M059J (cell line): ENCODE measurements at regions not wholly inside any gene's neighbourhood (a gene's known extent, or its start where the extent isn't known, plus 50 kb on each side); places are given as distances from the start of the nearest gene placed in this dataset.
A peak's percentile ranks its signal among the peaks of the same experiment; 100 is the strongest.
"Not testable (repeated sequence)": the region's sequence is repeated elsewhere in the genome, so short reads cannot be mapped to it uniquely, and the experiment has no call there.

Experiments used
- DNase-seq: peaks from one replicate; pipeline ENCODE4 v3.0.0-alpha.2; 2012; ENCODE audit warnings: low read depth

DNA sequence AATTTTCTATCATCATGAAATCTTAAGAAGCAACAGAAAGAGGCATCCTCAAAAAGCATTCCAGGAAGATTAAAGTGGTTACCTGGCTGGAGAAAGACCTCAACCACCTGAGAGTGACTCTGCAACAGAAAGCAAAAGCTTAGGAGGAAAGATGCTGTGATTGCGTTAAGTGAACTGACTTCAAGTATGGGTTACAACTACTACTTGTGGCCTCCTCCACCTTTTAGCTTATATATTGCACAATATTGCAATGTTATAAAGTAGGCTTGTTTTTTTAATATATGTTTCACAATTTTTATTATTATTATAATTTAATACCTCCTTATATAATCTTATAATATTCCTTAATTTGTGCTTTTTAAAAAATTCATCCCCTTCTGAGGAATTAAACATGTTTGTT lies 1407.5 kb downstream of the KCNT2 start:
- DNase-seq, result no peak

- no peak for DNase-seq
These were observed 1411.1 kb downstream of the KCNT2 start for GRCh38 chr1:195197116-195197515.

DNA sequence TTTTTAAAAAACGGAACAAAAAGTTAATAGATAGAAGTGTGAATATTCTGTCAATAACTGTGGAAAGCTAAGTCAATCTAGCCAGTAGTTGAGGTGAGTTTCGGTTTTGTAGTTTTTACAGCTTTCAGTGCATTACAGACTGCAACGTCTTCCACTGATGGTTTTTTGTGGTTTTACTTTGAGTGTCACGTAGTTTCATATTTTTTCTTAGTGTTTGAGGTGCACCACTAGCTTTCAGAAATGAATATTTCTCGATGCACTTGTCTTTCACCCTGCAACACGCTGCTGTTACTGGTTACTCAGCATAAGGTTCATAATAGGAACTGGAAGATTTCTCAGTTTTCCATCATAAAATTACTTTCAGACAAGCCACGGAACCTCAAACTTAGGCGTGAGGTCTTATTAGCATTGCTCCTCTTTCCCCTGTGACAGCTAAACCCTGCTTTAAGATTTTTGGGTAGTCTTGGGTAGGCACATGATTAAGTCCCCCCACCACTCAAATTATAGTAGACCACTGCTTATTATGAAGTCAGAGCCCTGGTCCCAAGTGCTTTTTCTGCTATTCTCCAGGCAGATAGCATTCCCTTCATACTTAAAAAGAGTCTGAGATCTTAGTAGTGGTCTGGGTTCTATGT lies 1412.7 kb downstream of the KCNT2 start:
- no peak for DNase-seq

GRCh38 chr1:195193134-195193533 lies 1415.1 kb downstream of the KCNT2 start:
- no peak for DNase-seq

DNA sequence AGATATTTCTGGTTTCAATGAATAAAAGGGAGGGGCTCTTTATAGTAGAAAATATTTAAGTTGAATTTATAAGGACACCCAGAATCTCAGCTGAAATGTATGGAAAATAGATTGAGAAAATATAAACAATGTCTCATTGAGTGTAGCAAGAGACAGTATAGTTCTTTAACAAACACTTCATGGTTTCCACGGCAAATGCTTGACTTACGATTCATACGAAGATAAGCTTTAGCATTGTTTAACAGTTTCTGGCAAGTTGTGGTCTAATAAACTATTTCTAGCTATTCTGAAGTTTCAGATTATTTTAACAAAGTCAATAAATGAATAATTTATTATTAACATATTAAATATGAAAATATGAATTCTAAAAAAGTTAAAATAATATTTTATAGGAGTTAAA lies 1419.4 kb downstream of the KCNT2 start:
- DNase-seq, result peak; percentile 7

DNA sequence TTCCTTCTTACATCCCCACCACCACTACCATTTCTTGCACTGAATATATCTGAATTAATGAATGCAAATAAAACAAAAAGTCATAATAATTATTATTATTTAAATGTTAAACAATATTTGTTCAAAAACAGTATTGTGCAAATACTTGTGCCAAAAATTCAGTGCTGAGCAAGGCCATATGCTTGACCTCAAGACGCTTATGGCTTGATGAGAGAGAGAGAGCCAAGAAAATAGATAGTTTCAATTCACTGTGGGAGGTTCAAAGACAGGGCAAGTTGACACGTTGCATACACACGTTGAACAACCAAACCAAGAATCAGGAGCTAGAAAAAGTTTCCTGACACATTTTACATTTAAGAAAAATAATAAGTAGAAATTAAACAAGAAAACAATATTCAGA lies 1421.7 kb downstream of the KCNT2 start:
- no peak for DNase-seq

DNA sequence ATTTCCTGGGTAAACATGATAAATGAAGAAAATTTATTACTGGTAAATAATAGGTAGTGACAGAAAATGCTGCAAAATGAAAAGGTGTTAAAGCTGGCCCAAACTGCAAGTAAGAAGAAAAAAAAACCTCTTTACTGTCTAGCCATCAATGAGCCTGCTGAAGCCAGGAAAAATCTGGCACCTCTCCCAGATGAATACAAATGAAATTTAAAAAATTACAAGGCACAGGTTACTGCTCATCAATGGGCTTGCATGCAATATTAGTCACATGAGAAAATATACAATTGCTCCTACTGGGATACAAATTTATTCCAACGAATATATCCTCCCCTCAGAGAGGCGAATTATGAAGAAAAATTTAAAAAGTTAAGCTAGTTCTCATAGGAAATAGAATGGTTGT lies 1422.5 kb downstream of the KCNT2 start:
- DNase-seq, result no peak

- DNase-seq, result no peak
These were observed 1422.9 kb downstream of the KCNT2 start for GRCh38 chr1:195185321-195185720.

DNA sequence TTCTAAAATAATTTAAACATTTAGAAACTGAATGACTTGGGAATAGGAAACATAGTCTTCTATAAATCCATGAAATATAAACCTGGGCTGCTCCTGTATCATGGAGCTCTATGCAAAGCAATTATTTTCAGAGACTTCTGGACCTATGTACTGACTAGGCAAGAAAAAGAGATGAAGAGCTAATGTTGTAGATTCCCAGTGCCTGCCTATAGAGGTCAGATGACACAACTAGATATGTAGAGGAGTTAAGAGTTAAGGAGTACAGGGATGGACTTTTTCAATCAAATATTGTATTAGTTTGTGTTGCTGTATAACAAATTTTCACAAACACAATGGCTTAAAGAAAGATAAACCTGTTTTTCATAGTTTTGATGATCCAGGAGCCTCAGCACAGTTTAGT lies 1434.5 kb downstream of the KCNT2 start:
- no peak for DNase-seq

GRCh38 chr1:195159795-195160194 lies 1448.4 kb downstream of the KCNT2 start:
- DNase-seq, result not testable (repeated sequence)

DNA sequence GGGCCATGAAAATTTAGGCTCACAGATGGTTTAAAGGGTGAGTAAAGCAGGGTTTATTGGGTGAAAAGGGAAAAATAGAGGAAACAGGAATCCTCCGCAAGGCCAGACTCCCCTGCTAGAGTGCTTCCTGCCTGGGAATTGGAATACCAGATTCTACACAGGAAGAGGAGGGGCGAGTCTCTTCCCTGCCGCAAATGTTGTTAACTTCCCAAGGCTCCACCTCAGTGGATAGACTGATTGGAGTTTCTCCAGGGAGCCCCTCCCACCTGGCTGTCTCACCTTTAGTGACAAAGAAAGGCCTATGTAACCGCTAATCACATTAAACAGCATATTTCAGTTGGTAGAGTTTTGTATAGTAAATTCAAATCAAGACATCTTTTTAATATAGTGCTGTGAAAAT lies 1450.1 kb downstream of the KCNT2 start:
- DNase-seq, result no peak

- DNase-seq, result no peak
These were observed 1455.1 kb downstream of the KCNT2 start for GRCh38 chr1:195153107-195153506.

GRCh38 chr1:195150768-195151167 lies 1457.5 kb downstream of the KCNT2 start:
- no peak for DNase-seq

GRCh38 chr1:195141294-195141693 lies 1466.9 kb downstream of the KCNT2 start:
- no peak for DNase-seq

GRCh38 chr1:195130598-195130997 lies 1477.6 kb downstream of the KCNT2 start:
- DNase-seq, result no peak

- no peak for DNase-seq
These were observed 1485.7 kb downstream of the KCNT2 start for GRCh38 chr1:195122497-195122896.

DNA sequence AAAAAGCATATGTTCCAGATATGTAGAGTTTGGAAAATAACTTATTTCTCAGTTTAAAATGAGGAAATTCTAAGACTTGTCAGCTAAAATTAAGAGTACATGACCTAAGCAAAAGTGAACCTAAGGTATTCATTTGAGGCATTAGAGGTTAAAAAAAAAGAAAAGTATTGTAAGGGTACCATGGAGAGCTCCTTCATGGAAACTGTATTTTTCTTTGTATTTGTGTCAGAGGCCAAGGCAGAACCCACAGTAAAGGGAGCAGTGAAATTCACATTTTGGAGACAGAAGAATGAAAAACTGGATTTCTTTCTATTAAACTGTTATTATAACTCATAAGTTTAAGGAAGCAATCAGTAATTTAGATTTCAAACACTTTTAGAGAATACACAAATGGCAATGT lies 1494.8 kb downstream of the KCNT2 start:
- DNase-seq, result no peak

GRCh38 chr1:195105773-195106172 lies 1502.5 kb downstream of the KCNT2 start:
- DNase-seq, result no peak

DNA sequence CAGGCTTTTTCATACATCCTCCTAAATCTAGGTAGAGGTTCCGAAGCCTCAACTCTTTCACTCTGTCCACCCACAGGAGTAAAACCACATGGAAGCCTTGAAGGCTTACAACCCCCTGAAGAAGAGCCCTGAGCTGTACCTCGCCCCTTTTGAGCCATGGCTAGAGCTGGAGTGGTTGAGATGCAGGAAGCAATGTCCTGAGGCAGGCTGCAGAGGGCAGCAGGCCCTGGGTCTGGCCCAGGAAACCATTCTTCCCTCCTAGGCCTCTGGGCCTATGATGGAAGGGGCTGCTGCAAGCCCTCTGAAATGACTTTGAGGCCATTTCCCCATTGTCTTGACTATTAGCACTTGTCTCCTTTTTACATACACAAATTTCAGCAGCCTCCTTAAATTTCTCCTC lies 1503.0 kb downstream of the KCNT2 start:
- DNase-seq, result no peak

DNA sequence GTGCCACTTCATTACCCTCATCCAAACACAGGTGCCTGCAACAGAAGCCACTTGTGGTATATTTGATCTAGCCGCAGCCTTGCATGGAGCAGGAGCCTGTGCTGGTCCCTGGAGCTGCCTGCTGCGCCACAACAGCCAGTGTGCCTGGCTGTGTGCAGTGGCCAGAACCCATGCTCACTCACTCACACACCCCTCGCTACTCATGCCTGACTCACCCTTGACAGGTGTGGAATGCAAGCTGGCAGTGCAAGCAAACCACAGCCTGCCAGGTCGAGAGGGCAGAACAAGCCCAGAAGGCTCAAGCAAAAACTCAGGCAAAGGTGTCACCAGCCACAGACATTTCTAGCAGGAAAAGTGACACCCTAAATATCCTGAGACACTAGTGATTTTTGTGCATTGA lies 1510.9 kb downstream of the KCNT2 start:
- DNase-seq, result peak; percentile 69

DNA sequence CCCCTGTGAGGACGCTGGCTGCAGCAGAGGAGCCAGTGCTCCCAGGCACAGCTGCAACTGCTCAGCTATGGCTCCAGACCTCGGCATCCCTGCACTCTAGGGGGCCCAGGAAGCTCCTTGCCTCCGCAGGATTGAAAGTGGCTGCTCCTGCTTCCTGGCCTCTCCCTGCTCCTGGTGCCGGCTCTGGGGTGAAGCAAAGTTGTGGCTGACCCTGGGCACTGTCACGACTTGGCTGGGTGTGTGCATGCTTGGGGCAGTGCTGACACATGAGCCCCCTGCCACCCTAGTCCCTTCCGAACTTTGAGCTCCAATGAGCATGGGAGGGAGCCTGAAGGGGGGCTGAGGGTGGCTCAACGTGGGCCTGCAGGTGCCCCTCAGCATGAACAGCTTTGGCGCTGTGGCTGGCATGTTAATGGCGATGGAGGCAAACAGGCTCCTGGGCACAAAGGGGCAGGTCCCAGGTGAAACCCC lies 1512.2 kb downstream of the KCNT2 start:
- no peak for DNase-seq

GRCh38 chr1:195085196-195085595 lies 1523.0 kb downstream of the KCNT2 start:
- DNase-seq, result no peak

DNA sequence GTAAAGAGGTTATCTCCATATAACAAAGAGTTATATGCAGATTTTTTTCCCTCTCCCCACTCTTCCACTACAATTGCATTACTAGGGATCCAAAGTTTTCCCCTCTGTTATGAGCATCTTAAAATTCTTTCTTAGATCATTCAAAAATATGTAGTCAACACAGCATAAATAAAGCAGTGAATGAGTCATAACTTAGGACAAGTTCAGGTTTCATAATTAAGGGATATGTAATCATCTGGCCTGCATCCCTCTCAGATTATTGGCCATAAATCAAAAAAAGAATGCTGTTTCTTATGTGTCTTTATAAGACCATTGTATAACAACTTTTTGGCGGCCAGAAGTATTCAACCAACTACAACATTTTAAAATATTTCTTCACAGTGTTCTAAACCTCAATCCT lies 1526.1 kb downstream of the KCNT2 start:
- DNase-seq, result no peak

GRCh38 chr1:195076682-195077081 lies 1531.6 kb downstream of the KCNT2 start:
- DNase-seq, result no peak
